ENCODE measurements at regions not wholly inside any gene's neighbourhood (a gene's known extent, or its start where the extent isn't known, plus 50 kb on each side); places are given as distances from the start of the nearest gene placed in this dataset.

DNA sequence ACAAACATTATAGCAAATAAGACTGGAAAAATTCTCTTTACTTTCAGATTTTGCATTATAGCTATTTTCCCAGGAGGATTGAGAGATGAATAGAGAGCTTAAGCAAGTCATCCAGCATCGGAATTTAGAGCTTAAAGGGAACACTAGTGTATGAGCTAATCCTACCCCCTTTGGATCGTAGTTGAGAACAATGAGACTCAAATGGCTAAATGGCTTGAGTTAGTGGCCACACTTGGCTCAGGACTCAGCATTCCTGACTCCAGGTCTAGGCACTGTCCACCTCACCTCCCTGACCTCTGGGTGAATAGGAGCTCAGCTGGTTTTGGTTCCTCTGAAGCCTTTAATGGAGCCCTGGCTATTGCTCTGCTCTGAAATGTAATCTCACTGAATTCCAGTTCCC, 97.5 kb upstream of the CXCR4 start:
- TF ChIP-seq CTCF (IDR thresholded peaks at IDR 0.05) (no peak), POLR2A (IDR thresholded peaks at IDR 0.05) (no peak), EP300 (IDR thresholded peaks at IDR 0.05) (no peak)

All from tibial nerve (tissue), 4 donors.